ENCODE measurements at regions not wholly inside any gene's neighbourhood (a gene's known extent, or its start where the extent isn't known, plus 50 kb on each side); places are given as distances from the start of the nearest gene placed in this dataset.

DNA sequence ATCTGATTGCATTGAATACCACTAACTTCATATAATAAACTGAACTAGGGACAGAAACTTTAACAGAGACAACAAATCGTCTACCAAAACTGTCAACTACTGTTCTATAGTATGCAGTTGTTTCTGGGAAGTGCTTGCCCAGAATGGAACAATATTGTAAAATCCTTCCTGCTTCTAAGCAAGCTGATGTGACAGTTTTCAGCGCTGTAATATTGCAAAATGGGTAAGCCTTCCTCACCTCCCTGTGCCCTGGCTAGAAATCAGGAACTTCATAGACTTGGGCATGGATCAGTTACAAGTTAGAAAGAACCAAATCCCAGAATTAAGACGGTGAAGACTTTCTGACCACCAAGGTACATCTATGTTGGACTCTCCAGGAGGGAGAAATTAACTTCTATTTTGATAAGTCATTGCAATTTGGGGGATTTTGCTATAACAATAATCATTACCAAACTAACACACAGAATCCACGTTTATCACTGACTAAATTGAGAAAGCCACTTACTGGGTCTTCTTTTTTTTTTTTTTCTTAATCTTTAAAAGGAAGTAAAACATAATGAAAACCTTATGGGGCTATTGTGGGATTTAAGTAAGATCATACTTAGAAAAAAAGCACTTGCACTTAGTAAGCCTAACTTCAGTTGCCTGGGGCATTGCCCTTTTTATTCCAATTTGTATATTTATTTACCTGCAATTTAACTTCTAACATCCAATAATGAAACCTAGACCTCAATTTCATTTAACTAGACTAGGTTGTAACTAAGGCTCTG is 261.5 kb downstream of the TRIB2 start:
- no peak for DNase-seq

DNA sequence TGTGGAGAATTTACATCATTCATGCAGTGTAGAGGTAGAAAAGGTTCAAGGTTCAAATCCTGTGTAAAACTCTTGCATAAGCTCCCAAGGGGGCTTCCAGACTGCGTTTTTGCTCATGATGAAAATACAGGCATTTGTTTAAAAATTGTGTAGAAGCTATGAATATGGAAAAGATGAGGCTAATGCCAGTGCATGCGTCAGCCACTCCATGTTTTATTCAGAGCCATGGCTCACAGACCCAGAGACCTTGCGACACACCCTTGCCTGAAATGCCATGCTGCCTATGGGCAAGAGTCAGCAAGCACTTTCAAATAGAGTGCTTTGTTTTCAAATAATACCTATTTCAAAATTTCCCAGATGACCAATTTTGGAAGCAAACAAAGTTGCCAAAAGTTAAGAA is 262.3 kb downstream of the TRIB2 start:
- DNase-seq: no peak

DNA sequence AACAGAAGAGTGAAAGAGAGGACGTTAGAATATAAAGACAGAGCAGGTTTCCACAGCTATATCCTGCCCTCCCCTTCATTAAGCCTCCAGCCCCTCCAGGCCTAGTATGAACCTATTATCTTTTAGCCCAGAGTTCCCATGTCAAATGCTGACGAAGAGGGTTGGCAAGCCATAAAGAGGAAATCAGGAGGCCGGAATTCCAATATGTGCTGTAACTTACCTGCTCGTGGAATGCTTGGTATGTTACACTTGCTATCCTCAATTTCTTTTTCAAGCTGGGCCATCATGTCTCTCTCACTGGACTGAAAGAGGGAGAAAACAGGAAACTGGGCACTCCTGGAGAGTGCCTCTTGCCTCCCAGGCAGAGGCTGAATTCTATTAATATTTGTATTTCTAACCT is 264.1 kb downstream of the TRIB2 start:
- no peak for DNase-seq

DNA sequence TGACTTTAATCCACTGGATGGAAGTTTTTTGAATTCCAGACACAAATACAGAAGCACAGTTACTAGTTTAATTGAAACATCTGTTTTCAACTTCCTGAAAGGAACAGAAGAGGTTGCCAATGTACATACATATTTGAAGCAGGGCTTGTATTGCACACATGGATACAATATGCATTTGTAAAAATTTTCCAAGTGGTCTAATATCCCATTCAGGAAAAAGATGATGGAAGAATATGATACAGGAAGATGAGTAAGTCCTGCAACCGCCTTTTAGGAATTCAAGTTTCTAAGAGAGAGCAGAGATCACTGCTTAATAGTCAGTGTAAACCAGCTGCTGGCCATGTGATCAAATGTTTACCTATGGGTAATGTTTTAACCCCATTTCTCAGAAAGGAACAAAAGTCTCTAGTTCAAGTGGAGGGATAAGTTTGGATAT is 265.4 kb downstream of the TRIB2 start:
- DNase-seq: no peak

DNA sequence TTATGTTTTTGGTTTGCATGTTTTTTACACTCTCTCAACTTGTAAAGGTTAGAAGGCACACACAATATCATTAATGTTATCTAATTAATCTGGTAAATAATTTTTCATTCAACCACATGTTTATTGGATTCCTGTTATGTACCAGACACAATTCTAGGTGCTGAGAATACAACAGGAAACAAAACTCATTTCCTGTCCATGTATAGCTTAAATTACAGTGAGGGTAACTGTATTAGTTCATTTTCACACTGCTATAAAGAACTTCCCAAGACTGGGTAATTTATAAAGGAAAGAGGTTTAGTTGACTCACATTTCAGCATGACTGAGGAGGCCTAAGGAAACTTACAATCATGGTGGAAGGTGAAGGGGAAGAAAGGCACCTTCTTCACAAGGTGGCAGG is 270.5 kb downstream of the TRIB2 start:
- no peak for DNase-seq

DNA sequence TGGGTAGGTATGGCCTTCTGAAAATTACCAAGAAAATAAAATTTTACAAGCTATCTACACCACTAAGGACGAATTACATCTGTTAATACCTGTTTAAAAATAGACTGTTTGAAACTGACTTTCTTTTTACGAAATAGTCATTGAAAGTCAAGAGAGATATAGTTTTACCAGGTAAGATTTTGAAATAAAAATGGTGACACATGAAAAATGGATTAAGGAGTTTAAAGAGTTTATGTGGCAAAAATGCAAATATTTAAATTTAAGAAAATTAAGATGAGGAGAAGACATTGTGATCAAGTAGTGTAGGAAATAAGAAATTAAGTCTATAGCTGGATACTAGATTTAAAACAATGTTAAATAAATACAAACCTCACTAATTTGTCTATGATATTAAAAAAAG is 271.5 kb downstream of the TRIB2 start:
- no peak for DNase-seq

DNA sequence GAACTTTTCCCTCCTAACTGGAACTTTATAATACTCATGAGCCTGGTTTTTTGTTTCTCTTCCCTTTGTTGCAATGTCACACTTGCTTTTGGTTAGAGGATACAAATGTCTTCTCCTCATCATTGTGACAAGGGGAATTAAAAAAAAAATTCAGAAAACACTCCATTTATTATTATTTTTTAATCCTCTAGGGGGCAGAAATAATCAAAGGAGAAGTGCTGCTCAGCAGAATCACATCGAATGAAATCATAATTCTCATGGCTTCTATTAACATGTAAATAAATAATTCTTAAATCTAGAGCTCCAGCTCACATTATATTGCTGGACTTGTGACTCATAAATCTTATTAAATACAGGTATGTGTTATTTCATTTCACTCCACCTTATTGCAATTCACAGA is 273.8 kb downstream of the TRIB2 start:
- DNase-seq: no peak

DNA sequence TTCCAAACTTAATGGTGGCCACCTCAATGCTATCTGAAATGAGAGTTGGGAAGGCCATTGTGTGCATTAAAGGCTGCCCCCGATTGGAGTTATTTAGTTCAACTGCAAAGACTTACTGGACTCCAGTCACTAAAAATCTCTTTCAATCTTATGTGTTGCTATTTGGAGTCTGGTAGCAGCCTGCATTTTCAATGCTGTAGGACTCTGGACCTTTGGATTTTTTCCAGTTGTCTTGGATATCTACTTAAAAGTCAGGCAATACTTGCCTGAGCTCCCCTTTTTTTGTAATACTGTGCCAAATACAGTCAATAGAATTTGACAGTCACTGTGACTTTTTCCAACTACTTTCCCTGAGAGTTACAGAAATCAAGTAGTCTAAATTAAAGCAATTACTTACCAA is 281.9 kb downstream of the TRIB2 start:
- DNase-seq: no peak

DNA sequence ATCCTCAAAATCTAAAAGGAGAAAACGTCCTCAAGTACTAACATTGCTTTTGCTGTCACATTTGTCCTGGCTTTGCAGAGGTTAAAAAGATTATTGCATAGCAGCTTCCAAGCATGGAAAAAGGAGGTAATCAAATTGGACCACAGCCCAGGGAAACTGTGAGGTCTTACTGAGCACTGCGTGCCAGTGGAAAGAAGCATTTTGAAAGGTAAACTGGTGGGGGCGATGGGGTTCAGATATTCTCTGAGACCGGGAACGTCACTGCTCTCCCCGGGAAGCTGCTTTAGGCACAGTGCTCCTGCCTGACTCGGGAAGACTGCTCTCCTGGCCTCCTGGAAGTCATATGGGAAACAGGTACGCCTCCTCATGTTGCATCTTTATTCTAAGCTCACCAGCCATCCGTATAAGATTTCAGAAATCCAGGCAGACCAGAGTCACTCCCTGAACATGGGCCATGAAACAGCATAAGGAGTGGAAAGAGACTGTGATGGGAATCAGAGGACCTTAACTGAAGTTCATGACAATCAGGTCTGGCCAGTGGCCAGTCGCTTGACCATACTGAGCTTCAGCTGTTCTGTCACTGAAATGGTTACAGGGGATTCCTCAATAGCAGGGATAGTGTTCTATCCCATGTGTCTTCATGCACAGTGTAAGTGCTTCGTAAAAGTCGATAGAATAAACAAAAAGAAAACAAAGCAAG is 284.1 kb downstream of the TRIB2 start:
- DNase-seq: no peak

DNA sequence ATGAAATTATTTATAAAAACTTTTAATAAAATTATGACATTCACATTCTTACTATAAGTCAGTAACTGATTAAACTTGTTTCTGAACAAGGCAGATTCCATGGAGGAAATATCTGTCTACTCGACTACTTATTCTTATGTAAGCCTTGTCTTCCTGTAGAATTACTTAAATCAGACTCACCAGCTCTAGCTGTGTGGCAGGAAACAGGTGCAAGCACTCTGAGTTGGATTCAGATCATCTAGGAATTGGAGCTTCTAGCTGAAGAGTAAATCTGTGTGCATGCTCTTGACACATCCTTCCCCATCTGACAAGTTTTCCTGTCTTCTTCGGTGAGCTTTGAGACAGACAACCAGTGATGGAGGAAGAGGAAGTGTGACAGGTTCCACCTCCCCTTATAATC is 284.7 kb downstream of the TRIB2 start:
- no peak for DNase-seq

DNA sequence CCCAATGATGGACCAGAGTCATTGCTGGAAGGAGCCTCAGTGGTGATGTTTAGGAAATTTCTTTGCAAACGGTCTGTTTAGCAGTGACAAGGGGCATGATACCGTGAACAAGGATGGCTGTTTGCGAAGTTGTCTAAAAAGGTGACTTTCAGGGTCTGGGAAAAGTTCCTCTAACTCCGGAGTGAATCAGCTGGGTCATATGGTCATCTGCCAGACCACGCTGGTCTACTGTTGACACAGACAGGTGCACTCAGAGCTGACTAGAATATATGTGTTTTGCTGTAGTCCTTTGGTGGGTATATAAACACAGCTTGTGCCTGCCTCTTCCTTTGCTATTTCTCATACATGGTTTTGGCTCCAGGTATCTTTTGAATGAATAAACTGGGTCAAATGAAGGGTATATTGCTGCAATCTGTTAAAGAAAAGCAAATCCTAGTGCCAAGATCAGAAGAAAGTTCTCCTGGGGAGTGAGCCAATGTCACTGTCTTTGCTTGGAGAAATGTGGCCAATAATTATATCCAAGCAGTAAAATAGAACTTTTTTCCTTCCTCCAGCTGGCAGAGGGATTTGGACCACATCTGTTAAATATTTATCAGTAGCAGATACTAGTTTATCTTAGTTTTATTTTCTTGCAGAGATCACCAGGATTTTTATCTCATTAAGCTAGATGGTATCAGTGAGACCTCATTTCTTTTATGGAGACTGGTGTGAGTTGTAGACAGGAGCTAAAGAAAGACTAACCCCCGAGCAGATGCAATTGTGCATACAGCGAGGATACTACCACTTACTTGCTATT is 286.0 kb downstream of the TRIB2 start:
- DNase-seq: no peak

DNA sequence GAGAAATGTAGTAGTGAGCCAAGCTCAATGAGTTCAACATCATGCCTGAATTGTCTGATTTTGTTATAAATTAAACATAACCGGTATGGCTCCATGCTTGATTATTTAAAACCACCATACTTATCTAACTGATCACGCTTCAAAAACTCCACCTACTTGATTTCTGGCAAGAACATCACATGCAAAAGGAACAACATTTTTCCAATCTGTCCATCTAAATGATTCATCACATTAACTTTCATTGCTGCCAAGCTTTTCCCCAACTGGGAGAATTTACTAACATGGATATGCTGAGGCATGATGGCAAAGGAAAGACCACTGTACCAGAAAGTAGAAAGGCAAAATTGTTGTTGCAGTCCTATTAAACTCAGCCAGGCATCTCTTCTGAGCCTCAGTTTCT is 286.8 kb downstream of the TRIB2 start:
- DNase-seq: no peak

DNA sequence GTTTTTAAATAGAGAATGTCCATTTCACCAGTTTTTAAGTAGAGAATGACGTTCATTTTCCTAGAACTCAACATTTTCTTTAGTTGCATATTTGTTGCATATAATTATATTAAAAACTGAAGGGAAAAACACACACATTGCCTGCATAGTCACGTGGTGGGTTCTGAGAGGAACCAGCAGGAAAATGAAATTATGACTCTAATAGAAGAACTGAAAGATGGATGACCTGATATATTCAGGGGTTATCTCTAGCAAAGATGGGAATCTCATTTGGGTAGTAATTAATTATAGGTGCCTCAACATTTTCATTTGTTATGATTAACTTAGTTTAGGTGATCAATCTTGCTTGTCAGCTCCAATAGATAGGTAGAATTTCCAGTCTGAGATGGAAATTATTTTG is 288.3 kb downstream of the TRIB2 start:
- no peak for DNase-seq

DNA sequence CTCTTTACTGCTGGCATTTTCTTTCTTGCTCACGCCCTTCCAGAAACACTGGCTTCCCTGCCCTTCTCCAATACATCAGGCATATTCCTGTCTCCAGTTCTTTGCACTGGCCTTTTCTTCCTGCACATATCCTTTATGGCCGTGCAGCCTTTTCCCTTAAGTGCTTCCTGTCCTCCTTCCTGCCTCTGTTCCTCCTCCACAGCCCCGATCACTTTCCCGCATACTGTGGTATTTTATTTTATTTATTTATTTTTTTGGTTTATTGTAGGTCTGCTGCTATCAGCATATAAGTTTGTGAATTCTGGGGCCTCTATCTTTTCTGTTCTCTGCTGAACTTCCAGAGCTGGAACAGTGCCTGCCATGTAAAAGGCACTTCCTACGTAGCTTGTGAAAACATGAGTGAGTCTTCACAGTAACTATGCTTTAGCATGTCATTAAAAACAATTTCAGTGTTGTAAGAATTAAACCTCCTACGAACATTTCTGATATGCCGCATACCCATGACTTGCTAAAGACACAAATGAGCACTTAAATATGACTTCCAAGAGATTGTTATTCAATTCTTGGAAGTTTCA is 289.1 kb downstream of the TRIB2 start:
- DNase-seq: no peak

DNA sequence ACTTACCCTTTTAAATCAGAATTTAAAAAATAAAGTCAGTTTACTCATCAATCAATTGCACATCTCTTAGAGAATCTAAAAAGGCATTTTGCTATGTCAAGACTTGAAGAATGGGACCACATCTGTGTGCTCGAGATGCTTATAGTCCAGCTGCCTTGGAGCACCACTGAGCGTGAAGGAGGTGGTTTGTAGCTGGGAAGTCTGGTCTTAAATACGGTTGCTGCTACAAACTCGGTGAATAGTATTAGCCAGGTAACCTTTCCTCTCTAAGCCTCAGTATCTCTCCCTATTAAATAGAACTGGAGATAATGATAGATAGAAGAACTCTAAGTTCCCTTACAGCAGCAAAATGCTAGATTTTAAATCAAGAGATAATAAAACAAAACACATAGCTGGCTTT is 289.7 kb downstream of the TRIB2 start:
- DNase-seq: no peak

DNA sequence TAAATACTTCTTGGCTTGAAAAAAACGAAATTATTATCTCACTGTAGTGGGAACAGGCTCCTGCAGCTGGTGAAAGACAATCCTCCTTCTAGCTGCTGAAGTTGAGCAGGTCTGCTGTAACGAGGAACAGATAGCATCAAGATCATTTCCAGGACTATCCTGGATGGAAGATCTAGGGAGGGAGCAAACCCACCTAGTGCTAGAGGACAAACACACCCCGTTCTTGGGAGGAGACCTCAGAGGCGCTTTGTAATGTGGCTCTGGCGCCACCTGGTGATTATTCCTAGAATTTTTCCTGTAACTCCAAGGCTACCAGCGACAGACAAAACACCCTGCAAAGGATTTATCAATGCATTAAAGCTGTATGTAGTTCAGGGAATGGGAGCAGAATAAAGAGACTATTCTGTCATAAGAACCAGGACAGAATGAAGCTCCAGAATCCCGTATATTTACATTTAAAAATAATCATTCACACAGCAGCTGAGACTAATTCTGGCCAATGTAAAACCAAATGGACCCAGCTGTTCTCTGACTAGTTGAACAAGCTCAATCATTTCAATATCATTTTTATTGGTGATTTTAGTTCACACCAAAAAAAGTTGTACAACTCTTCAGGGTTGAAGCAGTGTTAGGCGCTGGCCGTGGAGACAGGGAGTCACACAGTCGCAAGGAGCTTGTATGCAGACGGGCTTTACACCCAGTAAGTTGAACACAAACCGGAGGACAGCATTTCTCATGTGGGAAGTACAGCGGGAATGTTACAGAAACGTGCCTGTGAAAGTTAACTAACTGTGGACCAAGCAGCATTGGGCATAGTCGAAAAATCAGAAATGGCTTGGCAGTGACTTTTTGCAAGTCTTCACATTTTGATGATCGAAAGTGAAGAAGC is 290.3 kb downstream of the TRIB2 start:
- no peak for DNase-seq

DNA sequence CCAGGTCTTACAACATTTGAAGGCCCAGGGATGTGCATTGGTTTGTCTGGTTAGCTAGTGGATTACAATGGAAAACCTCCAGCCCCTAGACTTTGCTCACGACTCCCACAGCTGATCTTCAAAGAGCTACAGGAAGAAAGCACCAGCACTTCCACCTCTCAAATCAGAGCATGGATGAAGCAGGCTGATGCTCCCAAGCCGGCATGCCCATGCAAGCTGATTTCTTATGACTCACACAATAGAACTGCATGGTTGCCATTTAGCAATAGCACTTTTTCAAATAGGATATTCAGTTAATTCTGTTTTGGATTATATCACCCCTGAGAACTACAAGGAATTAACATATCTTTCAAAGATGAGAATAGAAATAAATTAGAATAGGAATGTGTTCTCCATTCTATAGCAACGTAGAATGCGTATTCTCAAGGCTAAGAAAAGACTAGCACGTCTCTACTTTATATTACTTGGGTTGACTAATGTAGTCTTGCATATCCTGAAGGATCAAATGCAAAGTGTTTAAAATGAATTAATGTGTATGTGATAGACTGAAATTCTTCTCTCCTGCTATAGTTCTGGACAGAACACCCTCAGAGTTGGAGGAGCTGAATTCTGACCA is 292.4 kb downstream of the TRIB2 start:
- no peak for DNase-seq

DNA sequence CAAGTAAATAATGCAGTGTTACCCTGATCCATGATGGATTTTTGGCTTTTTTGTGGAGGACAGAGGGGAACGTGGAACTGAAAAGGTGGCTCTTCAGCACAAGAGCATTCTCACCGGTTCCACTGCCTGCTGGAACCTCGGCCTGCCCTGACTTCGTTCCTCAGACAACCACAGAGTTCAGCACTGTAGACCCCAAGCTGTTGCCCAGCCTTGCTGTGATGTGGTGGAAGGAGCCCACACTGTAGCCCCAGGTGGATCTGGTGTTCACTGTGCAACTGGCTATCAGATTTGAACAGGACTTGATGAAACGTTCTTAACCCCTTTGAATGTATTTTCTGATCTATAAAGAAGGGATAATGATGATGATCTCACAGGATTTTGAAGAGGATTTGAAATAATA is 293.5 kb downstream of the TRIB2 start:
- DNase-seq: no peak

DNA sequence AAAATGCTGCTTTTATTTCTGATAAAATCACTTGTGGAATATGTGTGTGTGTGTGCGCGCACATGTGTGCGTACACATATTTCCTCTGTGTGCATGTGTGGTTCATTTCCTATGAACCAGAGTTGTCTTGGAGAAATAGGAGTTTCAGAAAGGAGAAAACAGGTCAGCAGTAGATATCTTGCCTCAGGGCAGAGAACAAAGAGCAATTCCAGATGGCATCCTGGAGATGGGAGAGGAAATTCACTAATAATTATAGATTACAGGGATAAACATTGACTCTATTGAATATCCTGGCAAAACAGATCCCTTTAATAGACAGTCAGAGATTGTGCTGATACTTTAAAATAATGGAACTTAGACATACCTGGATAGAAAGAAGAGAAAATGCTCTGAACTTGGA is 298.0 kb downstream of the TRIB2 start:
- no peak for DNase-seq

DNA sequence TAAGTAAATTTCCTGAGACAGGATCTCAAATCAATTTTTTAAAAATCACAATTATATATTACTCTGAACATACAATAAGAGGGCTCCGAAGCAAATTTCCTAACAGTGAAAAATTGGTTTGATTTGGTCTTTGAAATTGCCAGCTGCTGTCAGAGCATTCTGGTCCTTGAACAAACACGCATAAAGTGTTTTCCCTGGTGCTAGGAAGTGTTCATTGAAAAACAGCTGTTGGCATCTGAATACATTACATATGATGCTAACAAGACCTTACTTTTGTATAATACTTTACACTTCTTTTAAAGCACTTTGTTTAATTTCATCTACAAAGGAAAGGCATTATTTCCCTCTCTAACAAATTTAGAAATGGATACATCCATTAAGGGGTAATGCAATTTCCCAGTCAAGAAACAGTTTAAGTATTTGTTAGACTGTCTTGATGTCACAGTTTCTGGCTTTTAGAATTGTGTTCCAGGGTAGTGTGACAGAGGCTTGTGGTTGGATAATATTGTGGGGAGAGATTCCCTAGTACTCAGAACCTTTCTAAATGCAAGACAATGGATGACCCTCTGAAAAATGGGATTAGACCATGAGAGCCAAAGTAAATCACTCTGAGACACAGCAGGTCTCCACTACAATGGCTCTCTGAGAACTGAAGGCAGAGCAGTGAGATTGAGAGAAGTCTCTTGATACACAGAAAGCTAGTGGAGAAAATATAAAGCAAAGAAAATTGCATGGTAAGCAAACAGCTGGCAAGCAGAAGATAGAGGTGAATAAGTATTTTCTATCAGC is 299.0 kb downstream of the TRIB2 start:
- DNase-seq: no peak

DNA sequence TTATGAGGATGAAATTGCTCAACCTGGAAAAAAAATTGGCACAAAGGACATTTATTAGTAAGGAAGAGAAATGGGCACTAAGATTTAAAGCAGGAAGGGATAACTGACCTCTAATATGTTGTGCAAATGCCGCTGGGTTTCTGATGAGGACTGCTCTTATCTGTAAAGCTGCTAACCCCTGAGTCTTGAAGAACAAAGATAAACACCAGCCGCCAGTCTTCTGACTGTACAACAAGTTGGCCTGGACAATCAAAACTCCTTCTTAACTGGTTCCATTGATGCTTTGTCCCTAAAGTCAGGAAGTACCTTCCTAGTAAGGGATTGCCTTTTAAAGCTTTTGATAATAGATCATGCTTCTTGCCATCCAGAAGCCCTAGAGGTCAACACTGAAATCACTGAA is 301.8 kb downstream of the TRIB2 start:
- no peak for DNase-seq

Measured in SIG-M5 (cell line).